Activated CD4-positive, alpha-beta memory T cell treated with anti-CD3 and anti-CD28 coated beads, Interleukin-2, amount 10 ng/mL, durations not matched to agents 7 days and 5 days (primary cell): ENCODE measurements at regions not wholly inside any gene's neighbourhood (a gene's known extent, or its start where the extent isn't known, plus 50 kb on each side); places are given as distances from the start of the nearest gene placed in this dataset.
"Not testable (repeated sequence)": the region's sequence is repeated elsewhere in the genome, so short reads cannot be mapped to it uniquely, and the experiment has no call there.

Experiments used
- CTCF ChIA-PET: fragments of 350-600 bp; sonication (Branson Sonifier 250); formaldehyde crosslinking; loops from one replicate; lab custom pipeline; 2021; ENCODE audit warnings: antibody characterized with exemption, inconsistent platforms; lab: Charles Lee
- POLR2A ChIA-PET: fragments of 350-600 bp; sonication (Branson Sonifier 250); formaldehyde crosslinking; loops from one replicate; lab custom pipeline; 2021; ENCODE audit warnings: antibody characterized with exemption; lab: Charles Lee
- DNase-seq: peaks from one replicate; pipeline ENCODE4 v3.0.0-alpha.2; 2020
- H3K27ac Mint-ChIP-seq: one replicate; pipeline ENCODE4 v1.8.0; 2021; ENCODE audit warnings: mild to moderate bottlenecking, mixed read lengths
- H3K27me3 Mint-ChIP-seq: one replicate; pipeline ENCODE4 v1.8.0; 2021; ENCODE audit warnings: mixed read lengths
- H3K36me3 Mint-ChIP-seq: one replicate; pipeline ENCODE4 v1.8.0; 2021; ENCODE audit warnings: low read depth, mixed read lengths
- H3K4me1 Mint-ChIP-seq: one replicate; pipeline ENCODE4 v1.8.0; 2021; ENCODE audit warnings: mixed read lengths
- H3K4me3 Mint-ChIP-seq: one replicate; pipeline ENCODE4 v1.8.0; 2021; ENCODE audit warnings: mild to moderate bottlenecking, mixed read lengths
- H3K9me3 Mint-ChIP-seq: one replicate; pipeline ENCODE4 v1.8.0; 2021; ENCODE audit warnings: mixed read lengths

GRCh38 chr15:24772266-24772665 lies 96.7 kb downstream of the NPAP1 start:
- peaks cover 27% of the 10 kb centered on the region for H3K9me3 Mint-ChIP-seq
- ChIA-PET POLR2A (no interaction called here), CTCF (no interaction called here)
- H3K27me3 Mint-ChIP-seq: no peaks in the 10 kb centered on the region
- no peak overlapping the region for H3K4me3 Mint-ChIP-seq
- peaks cover 6% of the 10 kb centered on the region for H3K36me3 Mint-ChIP-seq
- DNase-seq: no peak
- peaks cover 3% of the 10 kb centered on the region for H3K4me1 Mint-ChIP-seq
- no peak overlapping the region for H3K27ac Mint-ChIP-seq

GRCh38 chr15:24772686-24773373 lies 97.3 kb downstream of the NPAP1 start:
- peak; percentile 66 for DNase-seq
- POLR2A ChIA-PET: no interaction called here
- Mint-ChIP-seq H3K4me3 (peak overlapping the region; percentile 75), H3K9me3 (peaks cover 29% of the 10 kb centered on the region), H3K4me1 (peaks cover 3% of the 10 kb centered on the region), H3K36me3 (peaks cover 6% of the 10 kb centered on the region), H3K27ac (peak overlapping the region; percentile 76), H3K27me3 (no peaks in the 10 kb centered on the region)
- CTCF ChIA-PET: no interaction called here

DNA sequence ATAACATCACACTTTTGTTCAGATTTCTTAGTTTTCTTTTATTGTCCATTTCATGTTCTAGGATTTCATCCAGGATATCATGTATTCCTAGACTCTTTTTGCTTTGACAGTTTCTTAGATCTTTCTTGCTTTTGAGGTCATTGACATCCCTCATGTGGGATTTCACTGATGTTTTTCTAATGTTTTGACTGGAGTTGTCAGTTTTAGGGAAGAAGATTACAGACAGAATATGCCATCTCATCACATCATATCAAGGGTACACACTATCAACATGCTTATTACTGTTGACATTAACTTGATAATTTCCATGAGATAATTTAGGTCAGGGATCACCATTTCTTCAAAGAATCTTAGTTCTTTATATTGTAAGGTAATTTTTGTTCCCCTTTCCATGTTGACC lies 101.7 kb downstream of the NPAP1 start:
- POLR2A ChIA-PET: no interaction called here
- Mint-ChIP-seq H3K4me1 (peaks cover 3% of the 10 kb centered on the region), H3K36me3 (peaks cover 6% of the 10 kb centered on the region), H3K9me3 (peaks cover 28% of the 10 kb centered on the region), H3K27ac (no peak overlapping the region), H3K4me3 (no peak overlapping the region), H3K27me3 (no peaks in the 10 kb centered on the region)
- CTCF ChIA-PET: no interaction called here
- no peak for DNase-seq

DNA sequence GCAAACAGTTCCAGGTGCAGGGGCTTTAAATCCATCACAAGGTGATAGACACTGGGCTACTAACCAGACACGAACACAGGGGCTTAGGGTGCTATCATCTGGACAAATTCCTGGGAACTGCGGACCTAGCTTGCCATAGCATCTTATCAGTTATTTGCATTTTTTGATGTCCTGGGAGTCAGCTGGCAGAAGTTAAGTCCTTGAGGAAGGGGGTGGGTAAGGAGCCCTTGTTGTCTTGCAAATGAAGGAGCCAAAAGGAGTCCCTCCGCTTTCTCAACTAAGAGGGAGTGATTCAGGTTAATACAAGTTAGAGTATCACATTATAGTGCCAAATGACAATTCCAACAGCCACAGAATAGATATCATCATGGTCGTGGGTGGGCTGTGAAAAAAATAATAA lies 108.9 kb downstream of the NPAP1 start:
- H3K36me3 Mint-ChIP-seq: no peaks in the 10 kb centered on the region

GRCh38 chr15:24786347-24786746 lies 110.8 kb downstream of the NPAP1 start:
- Mint-ChIP-seq H3K4me1 (no peaks in the 10 kb centered on the region), H3K4me3 (no peak overlapping the region)

More for the DNA sequence above, 108.9 kb downstream of the NPAP1 start:
- Mint-ChIP-seq H3K9me3 (peaks cover 14% of the 10 kb centered on the region), H3K4me3 (no peak overlapping the region), H3K4me1 (no peaks in the 10 kb centered on the region), H3K27me3 (no peaks in the 10 kb centered on the region), H3K27ac (no peak overlapping the region)
- no peak for DNase-seq
- CTCF ChIA-PET: no interaction called here
- POLR2A ChIA-PET: no interaction called here

GRCh38 chr15:24802624-24803023 lies 127.0 kb downstream of the NPAP1 start:
- DNase-seq, CTCF ChIA-PET, H3K4me1 Mint-ChIP-seq, H3K27me3 Mint-ChIP-seq, POLR2A ChIA-PET, H3K4me3 Mint-ChIP-seq, H3K27ac Mint-ChIP-seq, H3K36me3 Mint-ChIP-seq: not testable (repeated sequence)
- peaks cover 23% of the 10 kb centered on the region for H3K9me3 Mint-ChIP-seq

More at GRCh38 chr15:24786347-24786746, 110.8 kb downstream of the NPAP1 start:
- Mint-ChIP-seq H3K36me3 (no peaks in the 10 kb centered on the region), H3K9me3 (peaks cover 21% of the 10 kb centered on the region), H3K27ac (no peak overlapping the region), H3K27me3 (no peaks in the 10 kb centered on the region)
- POLR2A ChIA-PET: no interaction called here
- CTCF ChIA-PET: no interaction called here
- no peak for DNase-seq

GRCh38 chr15:24819680-24820079 lies 135.1 kb upstream of the SNRPN start:
- Mint-ChIP-seq H3K4me3 (no peak overlapping the region), H3K9me3 (peaks cover 27% of the 10 kb centered on the region), H3K27me3 (no peaks in the 10 kb centered on the region), H3K27ac (no peak overlapping the region), H3K36me3 (no peaks in the 10 kb centered on the region), H3K4me1 (no peaks in the 10 kb centered on the region)
- CTCF ChIA-PET: no interaction called here
- POLR2A ChIA-PET: no interaction called here
- no peak for DNase-seq

- POLR2A ChIA-PET: no interaction called here
- Mint-ChIP-seq H3K27me3 (no peaks in the 10 kb centered on the region), H3K36me3 (no peaks in the 10 kb centered on the region), H3K9me3 (peaks cover 26% of the 10 kb centered on the region), H3K4me3 (no peak overlapping the region), H3K4me1 (no peaks in the 10 kb centered on the region), H3K27ac (no peak overlapping the region)
- DNase-seq: no peak
- CTCF ChIA-PET: no interaction called here
Measured at GRCh38 chr15:24823473-24823872, 131.3 kb upstream of the SNRPN start.

- Mint-ChIP-seq H3K9me3 (peaks cover 31% of the 10 kb centered on the region), H3K4me3 (no peak overlapping the region)
- POLR2A ChIA-PET: no interaction called here
Measured at GRCh38 chr15:24832282-24832681, 122.5 kb upstream of the SNRPN start.

DNA sequence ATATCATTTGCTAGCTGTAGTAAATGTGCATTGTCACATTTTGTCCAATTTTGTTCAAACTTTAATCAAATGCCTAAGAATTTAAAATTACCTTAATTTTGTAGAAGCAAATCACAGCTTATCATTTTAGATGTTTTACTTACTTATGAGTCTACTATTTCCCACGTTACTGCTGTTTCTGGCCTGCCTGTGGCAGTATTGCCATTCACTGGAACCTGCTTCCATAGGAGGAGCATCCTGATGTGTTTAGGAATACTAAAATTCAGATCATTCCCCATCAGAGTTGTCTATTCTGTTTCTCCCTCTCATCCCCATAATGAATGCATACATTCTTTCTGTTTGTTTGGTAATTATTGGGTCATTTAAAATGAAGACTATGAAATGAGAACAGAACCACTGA lies 119.5 kb upstream of the SNRPN start:
- no peak for DNase-seq
- no peak overlapping the region for H3K4me3 Mint-ChIP-seq
- ChIA-PET POLR2A (no interaction called here), CTCF (no interaction called here)
- H3K27ac Mint-ChIP-seq: no peak overlapping the region
- peaks cover 21% of the 10 kb centered on the region for H3K9me3 Mint-ChIP-seq
- no peaks in the 10 kb centered on the region for H3K27me3 Mint-ChIP-seq
- H3K36me3 Mint-ChIP-seq: no peaks in the 10 kb centered on the region
- no peaks in the 10 kb centered on the region for H3K4me1 Mint-ChIP-seq

More at GRCh38 chr15:24832282-24832681, 122.5 kb upstream of the SNRPN start:
- no peak for DNase-seq
- H3K36me3 Mint-ChIP-seq: no peaks in the 10 kb centered on the region
- CTCF ChIA-PET: no interaction called here
- H3K27me3 Mint-ChIP-seq: no peaks in the 10 kb centered on the region
- H3K27ac Mint-ChIP-seq: no peak overlapping the region
- no peaks in the 10 kb centered on the region for H3K4me1 Mint-ChIP-seq

- Mint-ChIP-seq H3K27me3 (no peaks in the 10 kb centered on the region), H3K36me3 (no peaks in the 10 kb centered on the region), H3K9me3 (peaks cover 11% of the 10 kb centered on the region), H3K4me1 (no peaks in the 10 kb centered on the region), H3K27ac (no peak overlapping the region), H3K4me3 (no peak overlapping the region)
- ChIA-PET CTCF (no interaction called here), POLR2A (no interaction called here)
- peak; percentile 16 for DNase-seq
Measured at GRCh38 chr15:24848050-24848449, 106.7 kb upstream of the SNRPN start.

DNA sequence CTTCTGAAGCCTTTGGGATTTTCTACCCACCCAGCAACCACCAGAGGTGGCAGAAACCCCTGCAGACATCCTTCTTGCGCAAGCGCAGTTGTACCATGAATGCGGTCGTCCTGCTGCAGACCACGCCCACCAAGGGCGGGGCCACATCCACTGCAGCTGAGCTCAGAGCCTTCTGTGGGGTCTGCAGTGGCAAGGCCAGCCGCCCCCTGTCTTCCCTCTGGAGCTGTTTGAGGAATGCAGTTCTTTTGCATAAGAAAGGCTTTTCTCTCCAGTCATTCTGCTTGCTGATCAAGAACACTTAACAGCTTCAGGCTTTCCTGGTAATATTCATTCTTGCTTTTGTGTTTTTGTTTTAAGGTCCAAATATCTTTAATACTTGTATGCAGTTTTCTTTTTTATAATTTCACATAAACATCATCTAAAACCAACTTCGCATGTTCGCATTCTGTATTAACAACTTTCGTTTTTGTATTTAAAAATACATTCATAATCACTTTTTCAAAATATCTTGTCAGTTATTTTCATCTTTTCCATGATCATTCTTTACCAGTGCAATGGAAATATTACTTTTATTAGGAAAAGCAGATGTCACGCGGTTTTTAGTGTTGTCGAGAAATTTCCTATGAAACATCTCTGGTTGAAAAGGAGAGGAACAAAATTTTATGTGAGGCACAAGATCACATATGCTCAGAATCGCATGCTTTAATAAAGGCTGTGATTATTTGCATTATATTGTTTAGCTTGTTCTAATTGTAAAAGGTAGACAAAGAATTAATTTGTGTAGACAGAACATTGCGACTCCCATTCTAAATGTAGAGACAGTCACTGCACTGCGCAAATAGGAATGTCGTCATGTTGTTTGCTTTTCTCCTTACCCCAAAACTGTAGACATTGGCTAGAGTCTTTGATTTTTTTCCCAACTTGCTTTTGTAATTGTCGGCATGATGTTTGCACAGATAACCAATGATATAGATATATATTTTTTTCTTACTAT lies 98.1 kb upstream of the SNRPN start:
- H3K36me3 Mint-ChIP-seq: no peaks in the 10 kb centered on the region
- CTCF ChIA-PET: no interaction called here
- POLR2A ChIA-PET: no interaction called here
- no peaks in the 10 kb centered on the region for H3K4me1 Mint-ChIP-seq
- H3K27me3 Mint-ChIP-seq: no peaks in the 10 kb centered on the region
- no peak overlapping the region for H3K4me3 Mint-ChIP-seq
- no peak overlapping the region for H3K27ac Mint-ChIP-seq
- H3K9me3 Mint-ChIP-seq: peaks cover 10% of the 10 kb centered on the region
- no peak for DNase-seq

DNA sequence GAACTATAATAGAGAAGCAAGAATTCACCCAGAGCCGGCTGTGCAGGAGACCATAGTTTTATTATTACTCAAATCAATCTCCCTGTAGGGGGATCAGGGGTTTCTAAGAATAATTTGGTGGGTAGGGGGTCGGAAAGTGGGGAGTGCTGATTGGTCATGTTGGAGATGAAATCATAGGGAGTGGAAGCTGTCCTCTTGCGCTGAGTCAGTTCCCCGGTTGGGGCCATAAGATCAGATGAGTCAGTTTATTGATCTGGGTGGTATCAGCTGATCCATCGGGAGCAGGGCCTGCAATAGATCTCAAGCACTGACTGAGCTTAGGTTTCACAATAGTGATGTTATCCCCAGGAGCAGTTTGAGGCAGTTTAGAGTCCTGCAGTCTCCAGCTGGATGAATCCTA lies 97.0 kb upstream of the SNRPN start:
- ChIA-PET POLR2A (no interaction called here), CTCF (no interaction called here)
- Mint-ChIP-seq H3K27me3 (no peaks in the 10 kb centered on the region), H3K4me1 (no peaks in the 10 kb centered on the region), H3K9me3 (peaks cover 10% of the 10 kb centered on the region), H3K4me3 (no peak overlapping the region), H3K27ac (no peak overlapping the region), H3K36me3 (no peaks in the 10 kb centered on the region)
- DNase-seq: no peak
